HG02870 (cell line): ENCODE measurements at regions not wholly inside any gene's neighbourhood (a gene's known extent, or its start where the extent isn't known, plus 50 kb on each side); places are given as distances from the start of the nearest gene placed in this dataset.
A peak's percentile ranks its signal among the peaks of the same experiment; 100 is the strongest.
"Not testable (repeated sequence)": the region's sequence is repeated elsewhere in the genome, so short reads cannot be mapped to it uniquely, and the experiment has no call there.

ENCODE experiments used
- ATAC-seq: cut with Tn5 transposase; IDR thresholded peaks from one replicate; pipeline ENCODE4 v1.9.1; 2021; ENCODE audit warnings: mild to moderate bottlenecking, moderate library complexity; ENCODE audit not compliant: unreplicated experiment

DNA sequence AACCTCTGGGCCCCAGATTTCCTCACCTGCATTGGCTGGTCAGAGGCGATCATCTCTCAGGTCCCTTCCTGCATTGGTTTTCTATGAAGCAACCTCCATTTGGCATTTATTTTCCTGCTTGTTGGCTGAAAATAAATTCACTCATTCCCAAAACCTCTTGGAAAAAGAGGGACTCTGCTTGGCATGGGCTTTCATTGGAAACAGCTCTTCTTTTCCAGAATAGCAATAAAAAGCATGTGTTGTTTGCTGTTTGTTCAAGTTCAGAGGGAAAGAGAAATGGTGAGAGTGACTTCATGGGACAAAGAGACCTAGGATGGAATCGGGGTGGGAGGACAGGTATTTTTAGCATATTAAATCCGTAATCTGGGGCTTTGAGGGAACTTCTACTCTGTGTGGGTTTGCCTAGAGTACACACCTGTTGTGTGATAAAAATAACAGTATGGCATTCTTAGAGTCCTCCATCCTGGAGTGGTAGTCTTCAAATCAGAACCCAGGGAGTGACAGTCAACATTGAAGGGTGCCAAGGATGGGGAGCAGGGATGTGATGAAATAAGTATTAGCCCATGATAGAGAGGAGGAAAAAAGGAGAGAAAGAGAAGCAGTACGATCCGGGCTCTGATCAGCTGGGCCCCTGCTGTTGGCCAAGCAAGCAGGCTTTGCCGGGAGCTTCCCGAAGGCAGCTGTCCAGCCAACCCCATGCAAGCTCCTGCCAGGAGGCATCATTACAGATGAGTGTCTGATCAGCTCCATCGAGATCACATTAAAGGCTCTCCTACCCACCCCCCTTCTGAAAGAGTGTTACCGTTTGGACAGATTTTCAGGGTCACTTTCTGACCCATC, 131.9 kb upstream of the NFIA start:
- no peak for ATAC-seq

DNA sequence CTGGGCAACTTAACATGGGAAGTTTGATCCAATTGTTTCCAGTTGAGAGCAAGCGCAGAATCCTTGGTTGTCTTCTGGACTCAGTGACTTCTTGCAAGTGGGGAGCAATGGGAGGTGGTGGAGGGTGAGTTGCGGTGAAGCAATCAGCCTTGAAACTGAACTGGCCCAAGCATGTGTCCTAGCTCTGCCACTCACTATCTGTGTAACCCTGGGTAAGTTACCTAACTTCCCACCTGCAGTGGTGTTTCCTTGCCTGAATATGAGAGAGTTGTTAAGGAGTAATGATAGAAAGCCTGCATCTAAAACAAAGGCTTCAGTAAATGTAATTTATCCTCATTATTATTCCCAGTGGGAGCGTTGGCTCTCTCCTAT, 132.5 kb upstream of the NFIA start:
- ATAC-seq, result no peak

DNA sequence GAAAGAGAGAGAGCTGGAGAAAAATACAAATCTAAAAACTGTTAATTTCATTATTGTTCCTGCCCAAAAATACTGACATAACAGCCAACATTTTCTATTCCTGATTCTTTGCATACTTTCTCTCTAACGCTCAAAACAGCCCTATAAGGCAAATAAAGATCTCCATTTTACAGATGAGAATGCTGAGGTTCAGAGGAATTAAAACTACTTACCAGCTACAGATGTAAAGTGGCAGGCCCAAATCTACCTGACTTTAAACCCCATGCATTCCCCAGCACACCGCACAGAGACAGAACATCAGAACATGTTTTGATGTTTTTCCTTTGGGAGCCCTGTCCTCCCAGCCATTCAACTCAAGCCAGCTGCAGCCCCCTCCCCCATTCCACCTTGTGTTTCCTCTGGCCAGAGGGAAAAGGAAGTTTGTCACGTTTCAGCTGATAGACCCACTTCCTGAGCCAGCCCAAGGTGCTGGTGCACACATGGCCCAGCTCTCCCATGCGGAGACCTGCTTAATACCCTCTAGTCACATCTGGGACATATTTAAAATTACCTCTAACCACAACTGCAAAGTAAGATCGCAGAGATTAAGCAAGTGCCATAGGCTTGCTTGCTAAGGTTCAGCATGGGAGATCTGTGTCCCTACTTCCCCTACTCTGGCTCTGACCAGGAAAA, 133.1 kb upstream of the NFIA start:
- no peak for ATAC-seq

DNA sequence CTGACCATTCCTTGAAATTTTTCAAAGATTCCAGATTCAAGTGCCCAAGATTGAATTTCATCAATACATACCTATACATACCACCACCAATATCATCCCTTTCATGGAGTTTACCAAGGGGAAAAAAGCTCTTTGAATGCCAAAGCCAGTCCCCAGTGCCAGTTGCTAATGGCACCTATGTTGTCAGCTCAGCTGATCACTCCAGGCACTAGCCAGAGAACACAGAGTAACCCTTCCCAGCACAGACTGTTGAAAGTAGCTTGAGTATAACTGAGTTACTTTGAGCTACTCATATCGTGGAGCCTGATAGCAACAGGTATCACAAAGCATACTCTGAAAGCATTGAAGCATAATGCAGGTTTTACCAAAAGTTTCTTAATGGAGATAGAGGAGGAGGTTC, 133.9 kb upstream of the NFIA start:
- ATAC-seq, result no peak

DNA sequence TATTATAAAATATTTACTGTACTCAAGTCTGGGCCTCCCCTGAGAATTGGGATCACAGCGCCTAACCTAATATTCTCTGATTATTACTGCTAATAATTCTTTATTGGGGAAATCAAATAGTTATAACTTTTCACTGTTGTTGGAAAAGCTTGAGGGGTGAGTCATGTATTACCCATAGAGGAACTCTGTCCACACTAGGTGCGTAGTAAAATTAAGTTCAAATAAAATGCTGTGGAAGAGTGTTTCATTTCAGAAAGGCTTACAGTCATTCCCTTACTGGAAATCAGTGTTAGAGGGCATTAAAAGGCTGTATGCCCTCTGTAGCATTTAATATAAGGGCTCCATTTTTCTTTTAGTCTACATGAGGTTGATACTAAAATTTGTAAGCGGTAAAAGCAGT, 135.0 kb upstream of the NFIA start:
- ATAC-seq, result no peak

DNA sequence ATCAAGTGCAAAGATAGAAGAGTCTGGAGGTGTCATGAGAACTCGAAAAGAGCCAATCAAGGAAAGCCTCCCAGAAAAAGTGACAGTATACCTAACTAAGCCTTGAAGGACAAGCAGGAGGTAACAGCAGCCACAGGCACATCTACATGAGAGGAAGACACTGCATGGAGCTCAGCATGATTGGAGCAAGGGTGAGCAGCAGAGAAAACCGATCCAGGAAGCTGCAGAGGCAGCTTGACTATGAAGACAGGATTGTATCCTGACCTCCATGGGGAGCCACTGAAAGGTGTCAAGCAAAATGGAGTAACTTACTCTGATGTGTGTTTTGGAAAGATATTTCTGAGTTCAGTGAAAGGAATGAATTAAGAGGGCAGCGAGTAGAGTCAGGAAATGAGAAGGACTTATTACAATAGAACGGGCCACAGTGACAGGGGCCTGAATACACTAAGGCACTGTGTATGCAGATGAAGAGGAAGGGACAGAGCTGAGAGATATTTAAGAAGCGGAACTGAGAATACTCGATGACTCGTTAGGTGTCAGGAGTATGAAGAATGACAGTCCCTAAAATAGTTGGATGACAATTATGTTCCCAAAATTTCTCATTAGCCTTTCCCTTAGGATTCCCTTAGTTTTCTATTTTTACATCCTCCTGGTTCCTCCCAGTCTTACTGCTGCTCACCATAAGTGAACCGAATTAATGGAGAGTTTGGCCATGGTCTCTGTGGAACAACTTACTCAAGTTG, 139.3 kb upstream of the NFIA start:
- ATAC-seq, result peak; percentile 98

DNA sequence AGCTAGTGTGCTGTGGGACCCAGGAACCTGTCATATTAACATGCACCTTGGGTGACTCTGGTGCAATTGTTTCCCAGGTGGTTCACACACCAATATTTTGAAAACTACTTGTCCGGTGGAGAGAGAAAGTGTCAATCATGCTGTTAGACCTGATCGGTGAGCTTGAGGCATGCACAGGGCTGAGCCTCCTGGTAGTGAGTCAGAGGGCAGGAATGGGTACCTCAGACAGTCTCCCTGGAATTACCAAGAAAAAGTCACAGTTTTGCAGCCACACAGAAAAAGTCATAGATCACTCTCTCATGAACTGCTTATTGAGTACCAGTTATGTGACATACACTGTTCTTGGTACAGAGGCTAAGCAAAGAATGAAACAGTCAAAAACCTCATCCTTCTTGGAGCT, 140.1 kb upstream of the NFIA start:
- no peak for ATAC-seq

DNA sequence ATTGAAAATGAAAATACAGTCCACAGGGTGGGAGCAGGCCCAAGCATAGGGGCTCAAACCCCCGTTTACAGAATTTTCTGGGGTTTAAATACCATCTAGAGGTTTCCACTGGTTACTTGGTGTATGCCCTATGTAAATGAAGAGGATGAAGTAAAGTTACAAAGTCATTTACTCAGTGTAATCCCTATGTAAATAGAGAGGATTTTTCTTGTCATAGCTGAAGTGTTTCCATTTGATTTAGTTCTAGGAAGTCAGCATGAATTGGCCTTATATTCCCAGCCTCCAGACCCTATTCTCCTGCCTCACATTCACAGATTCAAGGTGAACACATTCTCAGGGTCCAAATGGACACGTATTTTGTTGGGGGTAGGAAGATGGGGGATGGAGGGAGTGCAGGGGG, 141.7 kb upstream of the NFIA start:
- ATAC-seq, result not testable (repeated sequence)

DNA sequence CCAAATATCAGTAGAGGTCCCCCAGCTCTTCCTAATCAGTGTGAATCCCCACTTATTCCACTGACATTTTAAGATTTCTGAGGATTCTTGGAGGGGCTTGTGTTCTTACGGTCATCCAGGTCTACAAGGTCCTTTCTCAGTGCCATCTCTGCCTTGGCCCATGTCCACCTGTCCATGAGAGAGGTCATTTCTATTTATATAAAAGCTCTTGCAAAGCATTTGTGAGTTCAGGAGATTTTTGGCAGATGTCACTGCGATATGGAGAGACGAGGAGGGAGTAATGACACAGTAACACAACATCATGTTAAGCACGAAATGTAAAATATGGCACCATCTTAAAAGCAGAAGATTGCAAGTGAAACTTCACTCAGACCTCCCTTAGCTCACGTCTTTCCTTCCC, 144.6 kb upstream of the NFIA start:
- ATAC-seq, result no peak

DNA sequence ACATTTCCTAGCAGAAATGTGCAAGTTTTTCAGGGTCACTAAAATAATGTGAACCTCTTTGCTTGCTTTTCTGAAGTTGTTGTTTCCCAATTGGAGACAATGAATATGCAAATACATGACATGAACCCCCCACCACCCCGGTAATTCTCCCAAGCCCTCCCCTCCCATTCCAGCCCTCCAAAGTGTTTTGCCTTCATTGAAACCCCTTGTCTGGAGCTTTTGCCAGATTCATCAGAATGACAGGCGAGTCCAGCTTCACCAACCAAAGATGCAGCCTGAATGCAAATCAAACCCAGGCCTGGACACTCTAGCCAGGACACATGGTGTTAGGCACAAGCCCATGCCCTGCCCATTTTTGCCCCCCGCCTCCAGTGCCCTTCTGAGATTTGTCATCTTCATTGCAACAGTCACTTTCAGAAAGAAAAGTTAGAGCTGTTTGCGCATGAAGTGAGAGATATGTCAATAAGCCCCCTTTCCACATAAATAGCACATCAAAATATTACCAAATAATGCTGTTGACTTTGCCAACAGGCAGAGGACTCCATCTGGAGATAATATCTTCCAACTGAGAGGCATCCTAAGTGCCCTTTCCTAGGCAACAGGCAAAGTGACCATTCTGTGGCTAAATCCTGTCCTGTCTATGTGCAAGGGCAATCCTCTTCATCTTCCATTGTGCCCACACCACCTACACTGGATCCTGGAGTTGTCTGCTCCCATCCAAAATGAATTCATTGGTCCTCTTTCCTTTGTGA, 145.6 kb upstream of the NFIA start:
- no peak for ATAC-seq

DNA sequence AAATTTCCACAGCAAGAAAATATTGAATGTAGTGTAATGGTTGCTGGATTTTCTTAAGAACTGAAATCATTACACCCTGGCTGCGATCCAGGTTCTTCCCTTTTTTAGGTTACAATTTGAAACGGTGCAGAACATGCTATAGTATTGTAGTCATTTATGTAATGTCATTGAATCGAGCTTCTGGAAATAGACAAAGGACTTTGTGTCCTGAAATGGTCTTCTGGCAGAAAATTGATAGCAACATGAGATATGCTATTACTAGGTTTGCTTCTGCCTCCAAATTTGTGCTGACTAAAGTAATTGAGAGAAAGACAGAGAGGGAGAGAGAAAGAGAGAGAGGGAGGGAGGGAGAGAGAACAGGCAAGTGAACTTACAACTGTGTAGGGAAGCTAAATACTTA, 146.2 kb upstream of the NFIA start:
- ATAC-seq, result no peak

DNA sequence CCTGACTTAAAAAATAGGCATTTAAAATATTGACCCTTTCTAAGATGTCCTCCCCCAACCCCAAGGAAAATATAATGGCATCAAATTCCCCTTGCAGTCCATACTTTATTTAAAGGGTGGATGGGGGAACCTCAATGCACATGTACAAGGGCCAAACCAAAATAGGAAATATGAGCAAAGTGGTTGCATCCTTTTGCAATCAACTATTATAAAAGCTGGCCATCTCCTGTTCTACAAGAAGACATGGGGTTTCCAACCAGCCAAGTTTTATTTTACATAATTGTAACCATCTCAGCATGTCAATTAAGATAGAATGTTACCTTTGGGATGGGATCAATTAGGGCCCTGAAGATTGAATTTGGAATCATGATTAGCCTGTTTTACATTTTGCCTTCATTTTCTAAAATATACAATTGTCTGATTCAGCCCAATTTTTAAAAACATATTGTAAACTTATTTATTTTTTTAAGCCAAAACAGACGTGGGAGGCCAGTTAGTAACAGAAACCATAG, 146.7 kb upstream of the NFIA start:
- ATAC-seq, result no peak

DNA sequence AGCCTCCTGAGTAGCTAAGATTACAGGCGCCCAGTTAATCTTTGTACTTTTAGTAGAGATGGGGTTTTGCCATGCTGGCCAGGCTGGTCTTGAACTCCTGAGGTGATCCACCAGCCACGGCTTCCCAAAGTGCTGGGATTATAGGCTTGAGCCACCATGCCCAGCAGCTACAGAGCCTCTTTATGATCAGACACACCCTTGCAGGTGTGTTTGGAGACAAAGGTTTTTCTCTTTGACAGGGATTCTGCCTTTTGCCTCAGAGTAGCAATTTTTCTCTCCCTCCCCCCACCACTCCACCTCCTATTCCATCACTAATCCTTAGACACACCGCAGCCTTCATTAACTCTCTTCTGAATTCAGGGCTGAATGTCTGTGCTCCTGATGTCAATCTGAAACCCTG, 152.2 kb upstream of the NFIA start:
- no peak for ATAC-seq

DNA sequence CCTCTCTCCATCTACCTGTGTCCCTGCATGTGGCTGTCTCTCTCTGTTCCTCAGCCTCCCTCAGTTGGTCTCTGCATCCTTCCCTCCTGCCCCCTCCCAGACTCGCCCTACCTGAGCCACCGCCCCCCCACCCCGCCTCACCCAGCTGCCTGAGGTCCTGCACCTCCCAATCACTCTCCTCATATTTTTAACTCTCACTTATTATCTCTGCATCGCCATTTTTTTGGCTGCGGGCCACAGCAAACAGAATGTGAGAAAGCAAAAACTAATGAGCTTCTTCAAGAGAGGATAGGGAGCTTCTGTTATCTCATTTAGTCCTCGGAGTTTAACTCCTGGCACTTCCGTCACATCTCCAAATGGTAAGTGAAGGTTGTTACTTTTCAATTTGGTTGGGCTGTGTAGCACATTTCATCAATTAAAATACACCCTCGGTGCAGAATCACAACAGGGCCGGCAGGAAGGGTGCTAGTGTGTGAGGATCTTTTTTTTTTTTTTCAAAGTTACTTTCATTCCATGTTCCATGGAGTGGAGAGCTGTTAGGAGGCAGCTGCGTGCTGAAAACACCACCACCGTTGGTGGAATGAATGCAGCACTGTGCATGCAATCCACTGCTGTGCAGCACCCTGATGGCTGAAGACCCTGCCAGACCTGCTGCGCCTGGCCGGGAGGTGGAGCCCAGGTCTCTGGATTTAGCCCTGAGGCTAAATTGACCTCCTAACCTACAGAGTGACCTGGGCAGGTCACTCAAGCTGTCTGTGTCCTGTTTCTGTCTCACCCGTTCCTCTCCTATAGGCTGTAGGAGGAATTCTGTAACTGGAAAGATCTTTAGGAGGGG, 157.2 kb upstream of the NFIA start:
- no peak for ATAC-seq

DNA sequence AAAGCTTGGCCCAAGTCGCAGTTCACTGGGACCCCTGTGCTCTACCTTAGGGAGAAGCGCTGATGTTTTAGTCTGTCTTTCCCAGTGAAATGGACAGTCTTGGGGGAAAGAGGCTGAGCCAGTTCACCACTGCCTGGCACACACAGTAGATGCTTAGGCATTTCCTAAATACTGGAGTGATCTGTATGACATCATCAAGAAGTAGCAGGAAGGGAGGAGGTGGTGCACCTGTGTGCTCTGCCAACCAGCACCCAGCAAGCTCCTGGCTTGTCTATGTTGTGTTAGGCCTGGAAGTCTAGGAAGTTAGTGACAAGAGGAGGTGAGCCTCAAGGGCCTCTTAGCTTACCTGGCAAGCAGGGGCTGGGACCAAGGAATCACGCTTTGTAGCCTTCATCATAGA, 158.2 kb upstream of the NFIA start:
- no peak for ATAC-seq

DNA sequence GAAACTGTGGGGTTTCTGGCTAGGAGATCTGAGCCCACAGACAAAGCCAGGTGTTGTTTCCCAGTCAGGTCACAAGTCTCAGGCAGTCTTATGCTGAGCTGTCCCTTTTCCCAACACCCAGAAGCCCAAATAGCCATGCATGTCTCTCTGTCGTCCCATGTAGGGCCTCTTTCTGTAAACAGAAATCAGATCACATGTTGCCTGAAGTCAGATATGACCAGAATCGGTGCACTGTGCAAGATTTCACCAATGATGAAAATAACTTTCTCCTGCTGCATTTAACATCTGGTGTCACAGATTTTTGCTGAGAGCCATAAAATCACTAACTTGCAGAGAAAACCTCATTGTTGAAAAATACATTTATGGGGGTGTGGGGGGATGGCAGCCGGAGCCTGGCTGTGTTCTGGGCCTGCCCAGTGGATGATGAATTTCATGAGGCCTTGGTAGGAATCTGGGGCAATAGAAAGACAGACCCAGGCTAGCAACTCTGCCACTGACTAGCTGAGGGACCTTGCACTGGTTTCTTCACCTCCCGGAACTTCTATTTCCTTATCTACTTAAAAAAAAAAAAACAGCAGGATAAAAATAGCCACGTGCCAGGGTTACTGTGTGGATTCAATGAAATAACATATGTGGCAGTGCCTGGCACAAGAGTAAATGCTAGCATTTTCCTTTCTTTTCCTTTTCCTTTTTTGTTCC, 158.8 kb upstream of the NFIA start:
- no peak for ATAC-seq

DNA sequence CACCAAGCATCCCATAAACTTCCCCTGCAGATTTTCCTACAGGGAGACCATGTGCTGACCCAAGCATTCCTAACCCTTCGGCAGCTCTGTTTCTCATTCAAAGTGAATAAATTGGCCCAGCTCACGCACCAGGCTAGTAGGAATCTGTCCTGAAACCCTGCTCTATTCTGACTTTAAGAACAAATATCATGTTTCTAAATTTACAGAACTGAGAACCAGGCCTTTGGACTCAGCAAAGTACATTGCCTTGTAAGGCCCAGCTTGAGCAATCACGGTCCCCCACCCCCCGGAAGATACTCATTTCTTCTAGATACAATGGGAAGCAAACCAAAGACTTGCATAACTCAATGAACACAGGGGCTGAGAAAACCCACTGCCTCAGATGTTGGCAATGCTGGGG, 160.1 kb upstream of the NFIA start:
- no peak for ATAC-seq

DNA sequence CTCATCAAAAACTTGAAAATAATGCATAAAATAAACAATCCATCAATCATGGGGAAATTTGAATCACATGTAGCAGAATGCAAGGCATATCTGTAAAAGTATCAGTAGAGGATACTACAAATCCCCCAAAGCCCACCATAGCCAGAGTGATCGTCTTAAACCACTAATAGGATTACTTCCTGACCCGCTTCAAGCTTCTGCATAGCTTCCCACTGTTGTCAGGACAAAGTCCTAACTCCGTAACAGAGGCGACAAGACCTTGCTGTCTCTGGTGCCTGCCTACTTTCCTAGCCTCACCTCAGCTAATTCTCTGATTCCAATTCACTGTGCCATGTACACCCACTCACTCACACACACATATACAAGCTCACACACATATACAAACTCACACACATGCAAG, 161.2 kb upstream of the NFIA start:
- no peak for ATAC-seq

DNA sequence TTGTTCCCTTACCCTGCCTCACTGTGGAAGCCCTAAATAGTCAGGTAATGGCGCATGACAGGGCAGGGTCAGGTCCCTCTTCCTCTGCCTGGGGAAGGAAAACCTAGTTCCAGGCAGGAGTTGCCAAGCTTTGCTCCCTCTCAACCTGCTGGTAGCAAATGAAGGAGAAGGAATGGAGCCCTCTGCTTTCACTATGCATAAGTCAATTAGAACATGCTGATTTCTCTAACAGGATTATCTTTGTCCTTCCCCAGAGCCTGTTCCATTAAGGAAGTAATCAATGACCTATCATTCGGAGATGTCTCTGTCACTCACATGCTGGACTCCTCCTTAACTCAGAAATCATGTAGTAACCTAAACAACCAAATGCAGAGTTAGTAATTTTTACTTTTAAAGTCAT, 161.8 kb upstream of the NFIA start:
- no peak for ATAC-seq

DNA sequence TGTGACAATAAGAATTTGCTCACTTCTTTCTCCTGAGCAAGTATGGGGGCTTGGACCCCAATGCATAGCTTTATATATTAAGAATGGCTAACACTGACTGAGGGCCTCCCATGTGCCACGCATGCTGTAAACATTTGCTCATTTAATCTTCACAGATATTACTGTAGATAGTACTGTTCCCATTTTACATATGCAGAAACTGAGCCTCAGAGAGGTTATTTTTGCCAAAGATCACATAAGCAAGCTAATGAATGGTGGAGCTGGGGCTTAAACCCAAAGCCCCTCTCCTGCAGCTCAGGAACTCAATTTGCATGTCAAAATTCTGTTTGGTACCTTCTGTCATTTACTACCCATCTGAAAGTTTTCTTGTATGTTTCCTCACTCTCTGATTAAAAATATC, 163.5 kb upstream of the NFIA start:
- no peak for ATAC-seq
